ENCODE measurements at regions not wholly inside any gene's neighbourhood (a gene's known extent, or its start where the extent isn't known, plus 50 kb on each side); places are given as distances from the start of the nearest gene placed in this dataset.

DNA sequence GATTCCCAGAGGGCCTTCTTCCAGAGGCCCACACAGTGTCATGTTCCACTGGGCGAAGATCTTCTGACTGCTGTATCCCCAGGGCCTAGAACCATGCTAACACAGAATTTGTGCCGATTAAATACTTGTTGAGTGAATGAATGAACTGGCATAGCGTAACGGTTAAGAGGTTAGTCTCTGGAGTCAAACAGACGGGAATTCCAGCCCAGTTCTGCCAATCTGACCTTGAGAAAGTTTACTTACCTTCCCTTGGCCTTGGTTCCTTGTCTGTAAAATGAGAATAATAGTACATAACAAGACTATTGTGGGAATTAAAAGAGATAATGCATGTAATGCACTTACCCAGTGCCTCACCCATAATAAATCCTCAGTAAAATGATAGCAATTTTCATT, 58.3 kb upstream of the PLAC1 start:
- no peak for DNase-seq

- DNase-seq: no peak
These were observed 57.8 kb upstream of the PLAC1 start for GRCh38 chrX:134715930-134716619.

- no peak for DNase-seq
These were observed 56.4 kb upstream of the PLAC1 start for GRCh38 chrX:134714633-134715110.

DNA sequence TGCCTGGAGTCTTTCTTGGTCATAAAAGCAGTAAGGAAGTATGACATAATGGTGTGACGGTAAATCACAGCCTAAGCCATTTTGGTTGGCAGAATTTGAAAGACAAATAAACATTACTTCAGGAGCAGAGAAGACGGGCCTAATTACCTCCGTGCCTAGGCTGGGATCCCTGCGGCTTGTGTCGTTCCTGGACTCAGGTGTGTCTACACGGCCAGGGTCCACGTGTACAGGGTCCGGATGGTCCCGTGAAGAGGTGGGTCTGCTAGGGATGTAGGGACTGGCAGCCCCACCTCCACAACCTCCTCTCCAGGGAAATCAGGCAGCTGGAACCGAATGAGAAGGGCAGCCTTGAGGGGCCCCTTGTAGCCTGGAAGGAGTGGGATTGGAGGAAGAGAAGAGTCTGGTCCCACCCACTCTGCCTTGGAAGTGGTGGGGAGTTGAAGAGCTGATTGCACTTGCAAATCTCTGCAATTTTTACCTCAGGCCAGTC, 55.4 kb upstream of the PLAC1 start:
- no peak for DNase-seq

DNA sequence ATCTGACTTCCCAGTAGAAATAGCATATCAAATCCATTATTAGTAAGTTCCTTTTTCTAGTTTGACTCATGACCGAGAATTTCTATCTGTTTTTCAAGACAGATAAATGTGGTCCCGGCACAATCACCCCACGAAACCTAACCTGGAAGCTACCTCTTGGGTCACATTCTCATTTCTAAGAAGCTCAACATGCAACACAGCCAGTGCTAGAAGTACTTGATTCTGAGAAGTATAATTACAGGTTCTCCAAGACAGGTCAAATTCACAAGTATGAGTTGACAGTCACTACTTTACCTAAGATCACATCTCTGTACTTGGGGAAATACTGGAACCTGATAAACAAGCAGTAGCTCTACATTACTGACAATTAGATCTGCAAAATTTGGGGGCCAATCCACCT, 54.0 kb upstream of the PLAC1 start:
- no peak for DNase-seq

GRCh38 chrX:134711135-134711921, 53.1 kb upstream of the PLAC1 start:
- no peak for DNase-seq
